Activated gamma-delta T cell (primary cell): ENCODE measurements at regions not wholly inside any gene's neighbourhood (a gene's known extent, or its start where the extent isn't known, plus 50 kb on each side); places are given as distances from the start of the nearest gene placed in this dataset.

Experiments
- DNase-seq: peaks from one replicate; lab custom pipeline; 2025; lab: John Stamatoyannopoulos, UW

DNA sequence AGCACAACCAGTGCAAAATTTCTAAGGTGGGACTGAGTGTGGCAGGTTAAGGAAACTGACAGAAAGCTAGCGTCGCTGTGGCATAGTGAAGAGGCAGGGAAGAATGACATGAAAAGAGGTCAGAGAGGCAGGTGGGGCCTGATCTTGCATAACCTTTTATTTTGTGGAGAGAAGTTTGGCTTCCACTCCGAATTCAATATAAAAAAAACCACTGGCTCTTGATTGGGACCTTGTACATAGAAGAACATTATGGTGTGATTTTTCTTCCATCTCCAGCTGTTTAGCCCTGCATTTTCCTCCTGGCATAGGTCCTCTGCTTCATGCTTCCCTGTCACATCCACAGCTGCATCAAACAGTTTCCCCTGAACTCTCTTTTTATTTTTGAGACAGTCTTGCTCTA, 170.5 kb upstream of the MEOX2 start:
- no peak for DNase-seq

DNA sequence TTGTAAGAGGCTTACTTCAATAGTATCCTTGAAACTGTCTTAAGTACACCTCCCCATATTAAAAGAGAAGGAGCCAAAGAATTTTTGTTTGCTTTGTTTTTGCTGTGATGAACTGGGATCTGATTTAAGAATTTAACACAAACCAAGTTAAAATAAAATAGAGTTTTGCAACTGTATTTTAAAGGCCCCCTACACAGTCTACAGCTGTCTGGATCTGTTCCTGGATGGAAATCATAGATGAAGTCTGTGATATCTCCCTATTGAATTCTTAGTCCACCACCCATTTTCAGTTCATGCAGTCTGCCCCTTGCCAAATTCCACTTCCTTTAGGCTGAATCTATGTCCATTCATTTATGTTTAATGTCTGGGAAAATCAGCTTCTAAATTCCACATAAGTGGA, 169.8 kb upstream of the MEOX2 start:
- no peak for DNase-seq

DNA sequence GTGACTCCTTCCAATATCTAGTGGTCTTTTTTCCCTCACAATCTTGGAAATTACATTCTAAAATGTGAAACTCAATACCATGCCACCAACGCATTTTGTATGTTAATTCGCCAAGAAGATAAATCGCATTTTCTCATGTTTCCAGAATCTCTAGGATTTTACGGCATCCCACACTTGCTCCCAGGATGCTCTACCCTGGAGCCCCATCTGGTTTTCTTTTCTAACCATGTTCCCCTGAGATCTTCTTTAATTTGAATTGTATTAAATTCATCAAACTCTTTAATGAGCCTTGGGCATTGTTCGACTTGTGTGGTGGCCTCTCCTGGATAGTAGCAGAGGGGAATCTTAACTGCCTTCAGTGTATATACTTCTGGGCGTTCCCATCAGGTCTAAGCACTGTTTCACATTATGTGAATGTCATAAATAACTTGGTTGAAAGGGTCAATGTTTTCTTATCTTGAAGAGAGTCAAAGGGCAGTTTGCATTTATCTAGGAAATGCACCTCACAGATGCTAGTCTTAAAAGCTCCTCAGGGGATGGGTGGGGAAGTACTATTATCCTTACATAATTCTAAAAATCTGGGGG, 169.1 kb upstream of the MEOX2 start:
- DNase-seq, result no peak

DNA sequence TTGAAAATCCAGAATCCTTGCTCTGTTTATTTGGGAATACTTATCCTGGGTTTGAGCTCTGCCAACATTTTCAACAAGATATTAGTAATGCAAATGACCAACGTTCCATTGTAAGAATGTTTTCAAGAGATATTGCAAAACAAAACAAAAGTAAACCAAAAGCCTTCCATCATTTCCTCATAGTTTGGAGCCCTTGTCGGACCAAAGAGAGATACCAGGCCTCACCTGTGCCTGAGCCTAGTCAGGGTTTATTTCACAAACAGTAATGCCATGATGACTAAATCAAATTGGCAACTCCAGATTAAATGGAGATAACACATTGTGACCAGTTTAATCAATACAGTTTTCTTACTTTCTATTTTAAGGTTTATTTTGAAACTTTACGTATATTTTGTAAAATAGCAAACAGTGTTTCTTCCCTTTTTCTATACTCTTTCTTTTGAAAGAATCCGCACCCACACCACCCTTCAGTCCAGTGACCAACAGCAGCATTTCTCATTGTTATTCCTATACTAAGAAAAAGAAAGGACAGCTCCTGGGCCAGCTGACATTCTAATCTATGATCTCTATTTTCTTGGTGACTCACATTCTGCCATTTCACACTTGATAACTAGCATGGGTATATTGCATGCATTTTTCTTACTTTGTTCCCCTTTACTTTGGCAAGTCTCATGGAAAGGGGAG, 168.5 kb upstream of the MEOX2 start:
- DNase-seq, result no peak

DNA sequence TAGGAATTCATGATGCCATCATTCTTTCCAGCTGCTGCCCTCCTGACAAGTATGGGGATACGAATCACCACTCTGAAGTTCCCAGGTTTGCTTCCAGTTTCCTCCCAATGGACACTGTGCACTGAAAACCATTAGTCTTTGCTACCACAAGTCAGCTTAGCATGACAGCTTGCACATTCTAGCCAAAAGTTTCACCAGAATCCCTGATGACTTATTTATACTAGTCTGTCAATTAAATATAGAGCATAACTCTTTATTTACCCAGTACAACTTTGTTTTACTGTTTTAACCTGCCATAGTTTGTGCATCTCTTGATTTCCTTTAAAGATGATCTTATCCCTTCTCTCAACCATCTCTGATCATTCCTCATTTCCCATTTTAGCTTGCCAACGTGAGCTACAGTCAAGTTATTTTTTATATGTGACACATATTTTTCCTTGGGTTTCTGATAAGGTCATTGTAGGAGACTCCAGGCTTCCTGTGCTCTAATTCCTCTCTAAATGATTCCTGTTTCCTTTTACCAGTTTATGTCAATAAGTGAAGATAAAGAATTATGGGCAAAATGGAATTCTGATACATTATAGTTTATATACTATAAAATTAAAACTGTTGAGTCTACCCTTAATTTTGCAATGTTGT, 167.5 kb upstream of the MEOX2 start:
- DNase-seq, result no peak

DNA sequence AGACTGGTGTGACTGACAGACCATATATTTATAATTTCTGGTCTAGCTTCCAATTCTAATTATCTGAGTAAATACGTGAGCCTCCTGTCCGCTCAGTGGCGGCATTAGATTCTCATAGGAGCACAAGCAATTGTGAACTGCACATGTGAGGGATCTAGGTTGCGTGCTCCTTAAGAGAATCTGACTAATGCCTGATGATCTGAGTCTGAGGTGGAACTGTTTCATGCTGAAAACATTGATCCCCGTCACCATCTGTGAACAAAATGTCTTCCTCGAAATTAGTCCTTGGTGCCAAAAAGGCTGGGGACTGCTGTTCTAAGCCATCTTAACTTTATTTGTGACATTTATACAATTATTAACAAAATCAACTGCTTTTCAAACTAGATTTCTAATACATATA, 164.7 kb upstream of the MEOX2 start:
- DNase-seq, result no peak

DNA sequence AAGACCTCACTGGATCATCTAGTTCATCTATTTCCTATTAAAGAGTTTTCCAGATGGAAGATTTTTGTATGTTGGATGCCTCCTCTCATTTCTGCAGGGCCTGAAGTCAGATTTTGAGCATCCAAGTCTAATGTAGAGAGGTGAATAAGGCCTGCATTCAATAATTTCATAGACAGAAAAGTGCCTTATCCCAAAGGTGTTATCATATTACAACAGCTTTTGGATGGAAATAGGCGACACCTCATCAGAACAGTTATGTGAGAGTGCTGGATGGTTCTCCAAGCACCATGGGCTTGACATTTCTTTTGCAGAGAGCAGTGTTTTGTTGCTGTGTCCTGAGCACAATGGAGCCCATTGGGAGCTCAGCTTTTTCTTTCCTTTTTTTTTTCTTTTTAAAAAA, 162.4 kb upstream of the MEOX2 start:
- no peak for DNase-seq

DNA sequence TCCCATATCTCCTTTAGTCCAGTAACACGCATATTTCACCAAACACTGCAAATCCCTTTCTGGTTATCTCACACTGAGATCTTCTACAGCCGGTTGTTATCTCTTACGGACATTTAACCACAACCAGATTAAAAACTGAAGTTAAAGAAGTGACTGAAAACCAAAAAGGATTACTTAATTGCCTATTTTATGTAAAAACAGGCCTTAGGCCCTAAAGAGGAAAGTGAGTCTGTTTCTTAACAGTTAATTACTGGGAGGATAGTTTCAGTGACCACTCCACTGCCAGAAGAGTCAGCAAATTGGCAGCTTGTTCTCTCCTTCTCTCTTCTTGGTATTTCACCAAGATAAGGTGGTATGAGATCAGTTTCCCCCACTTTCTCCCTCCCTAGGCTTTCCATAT, 161.9 kb upstream of the MEOX2 start:
- DNase-seq, result no peak

DNA sequence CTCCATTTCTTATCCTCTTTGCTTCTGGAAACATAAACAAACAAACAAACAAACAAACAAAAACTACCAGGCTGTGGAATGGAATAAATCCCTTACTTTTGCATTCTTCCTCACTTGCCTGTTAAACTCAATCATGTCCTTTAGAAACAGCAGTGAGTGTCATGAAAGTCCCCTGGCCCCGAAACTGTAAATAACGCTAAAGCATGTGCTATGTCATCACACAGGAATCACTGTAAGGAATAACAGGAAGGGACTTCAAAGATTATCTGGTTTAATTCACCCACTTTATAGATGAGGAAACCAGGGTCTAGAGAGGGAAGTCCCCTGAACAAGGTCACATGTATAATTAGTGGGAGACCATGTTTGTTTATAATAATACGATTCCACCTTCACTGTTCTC, 159.4 kb upstream of the MEOX2 start:
- no peak for DNase-seq

DNA sequence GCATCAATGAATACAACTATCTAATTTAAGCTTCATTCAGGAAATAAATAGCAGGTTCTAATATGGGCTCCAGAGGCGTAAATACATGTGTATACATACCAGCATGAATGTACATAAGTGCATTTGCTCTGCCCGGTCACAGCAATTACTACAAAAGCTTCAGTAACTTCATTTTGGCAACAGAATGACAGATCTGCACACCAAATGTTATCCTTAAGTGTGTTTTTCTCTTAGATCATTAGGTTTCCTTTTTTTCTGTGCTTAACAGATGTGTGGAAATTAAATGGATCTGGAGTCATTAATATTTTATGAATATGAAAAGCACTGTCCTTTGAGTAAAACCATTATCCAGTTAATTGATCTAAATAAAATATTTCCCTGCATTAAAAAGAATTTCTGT, 159.0 kb upstream of the MEOX2 start:
- DNase-seq, result no peak

DNA sequence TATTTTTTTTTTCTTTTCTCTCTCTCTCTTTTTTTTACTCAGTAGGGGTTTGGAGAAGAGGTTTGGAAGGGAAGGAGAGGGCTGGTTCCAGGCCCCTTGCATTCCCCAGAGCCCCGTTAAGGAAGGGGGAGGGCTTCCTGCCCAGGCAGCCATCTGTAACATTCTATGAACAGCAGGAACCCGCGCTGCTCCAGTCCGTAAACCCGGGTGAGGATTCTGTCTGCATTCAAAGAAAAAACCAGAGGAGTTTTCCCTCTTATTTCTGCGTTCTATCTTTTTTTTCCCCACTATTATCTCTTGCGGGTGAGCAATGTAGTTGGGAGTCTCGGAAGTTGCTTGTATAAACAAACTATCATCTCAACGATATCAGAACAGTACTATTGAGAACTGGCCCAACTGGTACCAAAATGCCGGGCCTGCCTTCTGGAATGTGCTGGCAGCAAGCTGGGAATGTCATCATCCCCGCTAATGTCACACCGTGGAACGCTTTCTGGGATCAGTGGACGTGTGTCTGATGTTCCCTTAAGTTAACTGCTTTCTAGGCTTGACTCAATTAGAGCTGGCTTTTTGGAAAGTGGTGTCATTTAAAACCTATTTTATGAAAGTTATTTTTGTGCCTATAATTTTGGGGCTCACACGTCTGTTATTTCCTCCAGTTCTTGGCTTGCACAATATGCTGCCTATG, 153.1 kb upstream of the MEOX2 start:
- DNase-seq, result no peak

DNA sequence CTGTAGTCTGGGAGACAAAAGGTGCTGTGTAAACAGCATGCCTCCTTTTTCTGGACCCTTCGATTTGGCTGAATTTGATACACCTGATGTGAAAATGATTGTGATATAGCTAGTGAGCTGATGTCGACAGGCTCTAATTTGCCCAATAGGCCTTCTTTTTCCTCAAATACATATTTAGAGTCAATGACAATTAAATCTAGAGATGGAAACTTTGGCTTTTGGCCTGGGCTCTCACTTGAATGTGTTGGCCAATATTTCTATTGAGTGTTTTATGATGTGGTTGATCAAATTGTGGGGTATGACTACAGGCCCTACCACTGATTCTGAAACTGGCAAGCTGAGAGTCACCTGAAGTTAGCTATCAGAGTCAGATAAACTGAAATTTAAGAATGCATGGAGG, 151.8 kb upstream of the MEOX2 start:
- no peak for DNase-seq

DNA sequence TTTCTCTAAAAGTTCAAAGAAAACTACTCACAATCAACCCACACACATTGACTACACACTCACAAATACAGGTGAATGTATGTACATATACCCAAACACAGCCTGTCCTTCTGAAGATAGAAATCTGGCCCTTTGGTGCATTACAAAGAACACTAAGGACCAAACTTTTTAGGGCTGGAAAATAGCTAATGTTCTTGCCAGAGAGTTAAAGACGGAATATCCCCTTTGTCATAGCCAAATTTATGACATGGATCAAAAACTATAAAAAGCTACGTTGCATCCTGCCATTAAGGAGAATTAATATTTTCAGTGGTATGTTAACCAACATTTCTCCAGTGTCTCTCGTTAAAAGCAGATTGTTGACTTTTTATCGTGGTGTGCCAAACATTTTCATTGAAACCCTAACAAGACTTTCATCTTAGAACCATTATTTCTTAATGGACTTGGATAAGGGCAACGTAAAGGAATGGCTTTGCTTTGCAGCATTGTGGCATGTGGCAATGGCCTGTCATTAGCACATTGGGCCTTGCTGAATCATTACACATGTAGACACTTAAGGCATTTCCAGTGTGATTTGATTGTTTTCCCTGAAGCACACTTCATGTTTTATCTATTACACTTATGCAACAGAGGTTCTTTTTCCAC, 150.9 kb upstream of the MEOX2 start:
- DNase-seq, result no peak

DNA sequence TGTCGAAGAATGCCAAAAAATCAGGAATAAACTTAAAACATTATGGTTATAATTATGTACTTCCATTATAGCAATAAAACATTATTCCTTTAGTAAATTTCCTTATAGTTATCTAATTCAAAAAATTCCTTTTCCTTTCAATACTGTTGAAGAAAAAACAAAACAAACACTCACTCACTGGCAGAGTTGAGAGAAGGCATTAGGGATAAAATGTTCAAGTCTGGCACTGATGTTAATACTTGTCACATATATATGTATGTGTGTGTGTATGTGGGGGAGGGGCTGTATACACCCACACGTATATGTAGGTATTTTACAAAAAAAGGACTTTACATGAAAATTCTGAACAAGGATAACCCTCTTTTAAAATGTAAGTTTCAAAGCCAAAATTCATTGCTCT, 150.2 kb upstream of the MEOX2 start:
- no peak for DNase-seq

DNA sequence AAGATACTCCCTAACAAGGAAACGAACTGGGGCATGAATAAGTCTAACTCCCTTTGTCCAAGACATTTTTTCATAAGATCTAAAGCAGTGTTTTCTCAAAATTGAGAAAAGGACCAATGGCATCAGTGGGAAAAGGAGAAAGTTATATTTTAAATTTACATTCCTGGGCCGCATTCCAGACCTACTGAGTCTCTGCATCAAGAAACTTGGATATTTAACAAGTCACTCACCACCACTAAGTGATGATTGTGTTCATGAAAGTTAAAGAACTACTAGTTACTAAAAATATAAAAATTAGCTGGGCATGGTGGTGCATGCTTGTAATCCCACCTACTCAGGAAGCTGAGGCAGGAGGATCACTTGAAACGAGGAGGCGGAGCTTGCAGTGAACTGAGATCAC, 149.6 kb upstream of the MEOX2 start:
- no peak for DNase-seq

DNA sequence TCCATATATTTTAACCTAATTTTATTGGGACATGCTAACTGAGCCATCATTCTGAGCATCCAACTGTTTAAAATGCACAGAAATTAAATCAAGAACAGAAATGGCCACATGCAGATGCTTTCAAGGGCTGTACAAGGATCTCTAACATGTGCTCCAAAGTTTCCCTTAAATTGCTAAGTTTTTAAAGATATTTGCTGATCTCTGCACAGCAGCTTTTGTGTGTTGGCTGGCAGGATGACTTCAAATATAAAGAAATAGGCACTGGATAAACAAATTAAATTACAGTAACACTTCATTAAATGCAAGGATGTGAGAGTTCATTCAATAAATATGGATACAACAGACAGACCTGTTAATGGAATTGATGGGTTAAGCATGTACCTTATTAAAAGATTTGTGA, 148.0 kb upstream of the MEOX2 start:
- no peak for DNase-seq

DNA sequence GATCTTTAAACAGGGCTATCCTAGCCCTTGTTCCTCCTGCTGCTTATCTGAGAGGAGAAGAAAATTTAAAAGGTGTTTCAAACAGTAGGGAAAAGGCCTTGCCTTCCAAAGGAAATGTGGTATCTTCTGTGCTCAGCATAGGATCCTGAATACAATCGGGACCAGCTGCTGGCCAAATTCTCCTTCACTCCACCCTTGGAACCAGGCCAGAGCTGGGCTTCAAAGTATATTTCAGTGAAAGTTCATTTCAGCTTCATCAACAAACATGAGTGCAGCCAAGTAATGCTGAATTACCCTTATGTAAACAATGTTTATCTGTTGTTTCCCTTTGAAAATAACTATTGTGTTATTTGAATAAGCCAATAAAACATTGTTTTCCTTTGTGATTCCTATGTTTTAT, 146.5 kb upstream of the MEOX2 start:
- no peak for DNase-seq

DNA sequence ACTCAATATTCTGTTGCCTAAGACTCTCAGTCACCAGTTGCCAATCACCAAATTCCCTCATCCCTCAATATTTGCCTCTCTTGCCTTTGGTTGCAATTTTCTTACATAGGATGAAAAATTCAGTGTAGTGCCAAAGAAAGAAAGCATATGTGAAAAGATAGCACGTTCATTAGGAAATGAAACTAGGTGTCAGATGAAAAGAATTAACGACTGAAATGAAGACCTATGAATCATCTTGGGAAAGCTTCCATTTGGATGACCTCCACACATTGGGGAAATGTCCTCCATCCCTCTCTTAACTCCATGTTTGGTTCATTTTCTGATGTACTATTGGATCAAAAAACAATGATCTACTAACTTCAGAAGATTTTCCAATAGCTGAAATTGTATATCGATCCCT, 145.1 kb upstream of the MEOX2 start:
- no peak for DNase-seq

DNA sequence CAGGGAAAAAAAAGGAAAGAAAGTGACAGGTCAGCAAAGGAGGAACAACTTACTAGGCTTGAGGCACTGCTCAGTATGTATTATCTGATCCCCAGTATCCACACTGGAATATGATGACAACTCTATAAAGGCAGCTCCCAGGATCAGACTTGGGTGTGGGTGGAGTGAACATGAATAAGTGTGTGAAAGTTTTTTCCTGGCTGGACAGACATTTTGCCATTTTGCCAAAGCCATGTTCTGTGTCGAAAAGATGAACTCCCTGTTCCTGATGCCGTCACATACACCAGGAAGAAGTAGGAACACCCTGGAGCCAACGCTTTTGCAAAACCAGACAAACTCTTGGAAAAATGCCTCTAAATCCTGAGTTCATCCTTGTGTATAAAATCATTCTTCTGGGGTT, 143.2 kb upstream of the MEOX2 start:
- DNase-seq, result no peak

DNA sequence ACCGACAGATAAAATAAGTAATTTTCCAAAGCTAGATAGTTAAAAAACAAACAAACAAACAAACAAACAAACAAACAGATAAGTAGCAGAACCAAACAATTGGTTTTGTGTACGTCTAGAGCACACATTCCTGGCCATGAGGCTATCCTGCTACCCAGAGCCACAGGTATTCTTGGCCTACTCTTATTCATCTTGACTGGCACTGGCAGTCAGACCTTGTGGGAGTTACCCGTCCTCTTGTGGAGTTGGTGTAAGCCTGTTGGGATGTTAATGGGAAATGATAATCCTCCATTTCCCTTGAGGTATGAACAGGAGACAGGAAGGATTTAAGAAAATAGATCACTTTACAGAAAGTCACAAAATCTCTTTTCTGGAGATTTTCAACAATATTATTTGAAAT, 142.4 kb upstream of the MEOX2 start:
- DNase-seq, result no peak

DNA sequence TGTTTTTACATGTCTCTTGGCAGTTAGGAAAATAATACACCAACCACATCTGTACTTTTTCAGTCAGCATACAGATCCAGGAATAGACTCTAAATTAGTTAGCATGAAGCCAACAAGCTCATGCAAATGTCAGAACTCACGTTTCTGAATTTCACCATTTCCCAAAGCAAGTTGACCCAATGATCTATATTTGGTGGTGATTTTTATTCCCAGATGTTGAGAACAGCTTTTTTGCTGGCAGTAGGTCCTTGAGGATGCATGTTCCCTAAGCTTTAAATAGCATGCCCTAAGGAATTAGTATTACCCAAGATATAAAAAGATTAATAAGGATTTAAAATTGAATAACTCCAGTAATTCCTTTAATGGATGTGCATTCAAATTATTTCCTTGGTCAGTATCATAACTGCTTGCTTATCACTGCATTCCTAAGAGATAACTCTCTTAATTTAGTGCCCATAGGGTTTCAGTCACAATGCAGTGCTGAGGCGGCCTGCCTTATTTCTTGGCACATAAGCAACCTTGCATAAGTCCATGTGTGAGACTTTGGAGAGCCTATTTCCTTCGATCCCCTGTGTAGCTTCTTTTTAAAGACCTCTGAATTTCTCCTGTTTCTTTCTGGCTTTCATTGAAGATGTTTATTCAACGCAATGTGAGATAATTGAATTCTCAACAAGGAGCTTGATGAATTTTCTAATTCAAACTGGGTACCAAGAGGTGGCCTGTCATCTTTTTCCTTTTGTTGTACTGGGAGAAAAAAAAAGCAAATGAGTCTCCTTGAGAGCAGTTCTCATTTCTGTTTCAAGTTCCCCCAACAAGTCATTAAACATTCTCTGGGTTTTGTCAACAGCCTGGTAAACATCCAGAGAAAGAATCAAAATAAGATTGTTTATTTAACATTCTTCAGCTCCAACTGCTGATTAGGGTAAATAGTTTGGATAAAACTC, 135.3 kb upstream of the MEOX2 start:
- DNase-seq, result no peak

DNA sequence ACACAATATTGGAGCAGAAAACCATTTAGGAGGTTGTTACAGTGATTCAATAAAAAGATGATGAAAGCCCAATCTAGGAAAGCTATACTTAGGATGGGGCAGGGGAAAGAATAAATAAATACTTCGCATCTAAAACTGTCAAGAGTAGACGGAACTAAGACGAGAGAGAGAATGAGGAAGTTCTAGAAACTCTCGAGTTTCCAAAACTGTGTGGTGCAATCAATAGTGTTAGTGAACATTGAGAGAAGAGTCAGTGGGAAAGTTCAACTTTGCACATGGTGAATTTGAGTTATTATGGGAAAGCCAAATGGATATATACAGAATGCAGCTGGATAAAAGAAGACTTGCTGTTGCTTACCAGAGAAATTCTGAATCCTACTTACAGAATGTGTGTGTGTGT, 133.8 kb upstream of the MEOX2 start:
- DNase-seq, result no peak
